ENCODE measurements at regions not wholly inside any gene's neighbourhood (a gene's known extent, or its start where the extent isn't known, plus 50 kb on each side); places are given as distances from the start of the nearest gene placed in this dataset.

- TF ChIP-seq POLR2A (IDR thresholded peaks at IDR 0.05): no peak
- TF ChIP-seq, protein P1, sequence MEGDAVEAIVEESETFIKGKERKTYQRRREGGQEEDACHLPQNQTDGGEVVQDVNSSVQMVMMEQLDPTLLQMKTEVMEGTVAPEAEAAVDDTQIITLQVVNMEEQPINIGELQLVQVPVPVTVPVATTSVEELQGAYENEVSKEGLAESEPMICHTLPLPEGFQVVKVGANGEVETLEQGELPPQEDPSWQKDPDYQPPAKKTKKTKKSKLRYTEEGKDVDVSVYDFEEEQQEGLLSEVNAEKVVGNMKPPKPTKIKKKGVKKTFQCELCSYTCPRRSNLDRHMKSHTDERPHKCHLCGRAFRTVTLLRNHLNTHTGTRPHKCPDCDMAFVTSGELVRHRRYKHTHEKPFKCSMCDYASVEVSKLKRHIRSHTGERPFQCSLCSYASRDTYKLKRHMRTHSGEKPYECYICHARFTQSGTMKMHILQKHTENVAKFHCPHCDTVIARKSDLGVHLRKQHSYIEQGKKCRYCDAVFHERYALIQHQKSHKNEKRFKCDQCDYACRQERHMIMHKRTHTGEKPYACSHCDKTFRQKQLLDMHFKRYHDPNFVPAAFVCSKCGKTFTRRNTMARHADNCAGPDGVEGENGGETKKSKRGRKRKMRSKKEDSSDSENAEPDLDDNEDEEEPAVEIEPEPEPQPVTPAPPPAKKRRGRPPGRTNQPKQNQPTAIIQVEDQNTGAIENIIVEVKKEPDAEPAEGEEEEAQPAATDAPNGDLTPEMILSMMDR (IDR thresholded peaks at IDR 0.05): no peak
Measured at GRCh38 chr5:57417320-57417719, 65.3 kb downstream of the ACTBL2 start.
